HepG2 (cell line): ENCODE measurements at regions not wholly inside any gene's neighbourhood (a gene's known extent, or its start where the extent isn't known, plus 50 kb on each side); places are given as distances from the start of the nearest gene placed in this dataset.

ENCODE experiments used
- ATAC-seq: fragments of 200-7000 bp; cut with Tn5 transposase; 3 replicates; pipeline ENCODE4 v1.9.1; 2020; ENCODE audit warnings: mild to moderate bottlenecking, moderate library complexity
- BruUV-seq: library from RNA; stranded (reverse); fragments of 400-500 nt; replicated peaks from 2 replicates; lab custom pipeline; 2021; lab: Mats Ljungman, UMichigan
- CTCF ChIA-PET: fragments of 300-600 bp; formaldehyde crosslinking; extraction: SDS; loops from one replicate; lab custom pipeline; 2021; ENCODE audit warnings: low total read pairs, inconsistent platforms, low intra/inter-chr PET ratio; lab: Yijun Ruan, JAX
- POLR2A ChIA-PET: fragments of 350-600 bp; sonication (Branson Sonifier 250); formaldehyde crosslinking; loops from one replicate; lab custom pipeline; 2020; ENCODE audit warnings: antibody characterized with exemption, inconsistent platforms; lab: Yijun Ruan, JAX
- DNase-seq: peaks from one replicate; pipeline ENCODE4 v3.0.0-alpha.2; 2015; ENCODE audit warnings: low spot score
- FAIRE-seq: peaks from 3 replicates; lab custom pipeline; 2011; peaks lifted over from hg19 to GRCh38; lab: Jason Lieb, UNC
- H2AFZ ChIP-seq: one replicate; pipeline ENCODE4 v1.6.1; 2011; ENCODE audit warnings: low read length, inconsistent platforms
- H3K27ac ChIP-seq: fragments of 300-600 bp; 3 replicates; pipeline ENCODE4 v1.8.0; 2011; ENCODE audit warnings: mixed run types, mild to moderate bottlenecking, mixed read lengths, low read length, inconsistent platforms; ENCODE audit not compliant: insufficient read depth; ENCODE audit errors: extremely low read length
- H3K27me3 ChIP-seq, 2 experiments: fragments of 200-600 bp in 1 of 2; 2 replicates in 1 of 2; 3 replicates in 1 of 2; pipeline versions ENCODE4 v1.6.0 to v1.8.0; 2011; ENCODE audit warnings: low read length in 2 of 2, mild to moderate bottlenecking in 2 of 2, moderate library complexity in 2 of 2, inconsistent platforms in 1 of 2; ENCODE audit not compliant: insufficient read depth in 2 of 2, control insufficient read depth in 1 of 2
- H3K36me3 ChIP-seq, 2 experiments: fragments of 200-600 bp in 1 of 2; replicated peaks in 1 of 2; 2 replicates in 1 of 2; 3 replicates in 1 of 2; pipeline versions ENCODE4 v1.5.1 to v1.8.0; 2011; ENCODE audit warnings: low read length in 2 of 2, inconsistent platforms in 1 of 2; ENCODE audit not compliant: insufficient read depth in 2 of 2, control insufficient read depth in 1 of 2
- H3K4me1 ChIP-seq: 2 replicates; pipeline ENCODE4 v1.5.1; 2012; ENCODE audit warnings: low read length, inconsistent platforms; ENCODE audit not compliant: insufficient read depth
- H3K4me2 ChIP-seq: 2 replicates; pipeline ENCODE4 v1.6.0; 2011; ENCODE audit warnings: low read depth, low read length, inconsistent platforms
- H3K4me3 ChIP-seq, 3 experiments: fragments of 200-600 bp in 1 of 3; sonication (generic), shearing (Covaris generic) in 1 of 3; replicated peaks in 1 of 3; 2 replicates each; pipeline ENCODE4 v1.5.1; 2011 to 2016; ENCODE audit warnings: low read length in 3 of 3, inconsistent platforms in 2 of 3, low read depth in 2 of 3, mild to moderate bottlenecking in 2 of 3, control low read depth in 1 of 3, mixed read lengths in 1 of 3; ENCODE audit not compliant: insufficient read depth in 1 of 3
- H3K79me2 ChIP-seq: one replicate; pipeline ENCODE4 v1.6.1; 2011; ENCODE audit warnings: low read length, inconsistent platforms; ENCODE audit not compliant: insufficient read depth
- H3K9ac ChIP-seq: 2 replicates; pipeline ENCODE4 v1.6.0; 2011; ENCODE audit warnings: mild to moderate bottlenecking, low read depth, low read length, inconsistent platforms; ENCODE audit not compliant: insufficient read depth
- H3K9me3 ChIP-seq: 2 replicates; pipeline ENCODE4 v1.5.1; 2012; ENCODE audit warnings: mild to moderate bottlenecking, low read length
- H4K20me1 ChIP-seq: 2 replicates; pipeline ENCODE4 v1.6.0; 2011; ENCODE audit warnings: inconsistent platforms, mild to moderate bottlenecking, low read length, moderate library complexity; ENCODE audit not compliant: insufficient read depth
- ARHGAP35 ChIP-seq: sonication (generic); formaldehyde crosslinking; IDR thresholded peaks from 2 replicates; pipeline ENCODE4 v1.9.0; 2022; ENCODE audit warnings: mild to moderate bottlenecking, inconsistent platforms, moderate library complexity, missing genetic modification reagents, borderline replicate concordance
- ARID4A ChIP-seq: sonication (generic); formaldehyde crosslinking; IDR thresholded peaks from 2 replicates; pipeline ENCODE4 v1.5.0; 2020; ENCODE audit warnings: mild to moderate bottlenecking, missing genetic modification reagents, borderline replicate concordance
- BCL3 ChIP-seq: sonication (generic); formaldehyde crosslinking; IDR thresholded peaks from 2 replicates; pipeline ENCODE4 v1.5.1; 2020; ENCODE audit warnings: mild to moderate bottlenecking, missing genetic modification reagents, moderate library complexity
- MIER2 ChIP-seq: IDR thresholded peaks from 2 replicates; pipeline ENCODE4 v1.6.1; 2016; ENCODE audit warnings: missing biosample characterization, missing genetic modification reagents
- STAT5B ChIP-seq: sonication (generic); formaldehyde crosslinking; IDR thresholded peaks from 2 replicates; pipeline ENCODE4 v1.4.0; 2020; ENCODE audit warnings: missing genetic modification reagents
- TAF15 ChIP-seq: fragments of 200-400 bp; formaldehyde crosslinking; IDR thresholded peaks from one replicate; pipeline ENCODE4 v1.6.1; 2018; ENCODE audit warnings: mild to moderate bottlenecking, low read depth, low read length; ENCODE audit not compliant: poor library complexity, severe bottlenecking
- ZFX ChIP-seq: sonication (generic); formaldehyde crosslinking; IDR thresholded peaks from 2 replicates; pipeline ENCODE4 v1.4.0; 2020; ENCODE audit warnings: mild to moderate bottlenecking, low read depth, missing genetic modification reagents, moderate library complexity
- ZNF331 ChIP-seq: sonication (generic); formaldehyde crosslinking; IDR thresholded peaks from 2 replicates; pipeline ENCODE4 v1.4.0; 2020; ENCODE audit warnings: missing genetic modification reagents
- WGBS: methylation state at CpG from one replicate; pipeline ENCODE4 v1.1.6; 2017; ENCODE audit warnings: low lambda C conversion rate; 5-methylcytosine and 5-hydroxymethylcytosine counted together
- in situ Hi-C: cut with HindIII; loops from 2 replicates; pipeline ENCODE4 v1.10.0; 2017; ENCODE audit warnings: low pct_unique_long_range_greater_than_20kb; ENCODE audit not compliant: extremely low pct_ligation_motif_present
- intact Hi-C: fragments of 100-400 bp; cut with micrococcal nuclease; formaldehyde crosslinking; loops from one replicate; pipeline ENCODE4 v1.10.0; 2022; ENCODE audit not compliant: unreplicated experiment

- intact Hi-C loops: no loop called here
- no peak overlapping the region for H3K4me3 ChIP-seq
- CTCF ChIA-PET: no interaction called here
- TF ChIP-seq BCL3: no peak
- TF ChIP-seq ZFX (CRISPR knock-in tag): no peak
- no peak for TF ChIP-seq ARHGAP35 (CRISPR knock-in tag)
- TF ChIP-seq MIER2 (CRISPR knock-in tag): no peak
- no peak for TF ChIP-seq ZNF331
- no peak for TF ChIP-seq ARID4A
- no peak for TF ChIP-seq STAT5B (CRISPR knock-in tag)
- no peak for TF ChIP-seq TAF15
- TF ChIP-seq, all 625 proteins: peak for 0
- H3K79me2 ChIP-seq: no peaks in the 10 kb centered on the region
- in situ Hi-C loops: no loop called here
- ATAC-seq: no peak
- POLR2A ChIA-PET: no interaction called here
- no peaks in the 10 kb centered on the region for H3K36me3 ChIP-seq
- no peaks in the 10 kb centered on the region for H4K20me1 ChIP-seq
- no peak overlapping the region for H3K27ac ChIP-seq
- H3K27me3 ChIP-seq: no peaks in the 10 kb centered on the region
- H3K9ac ChIP-seq: no peak overlapping the region
- 9% methylated on average over 4 of the region's 4 CpGs for WGBS
- no peaks in the 10 kb centered on the region for H3K4me1 ChIP-seq
- DNase-seq: no peak
- no TSS peak for BruUV-seq
- H3K9me3 ChIP-seq: peaks cover 99% of the 10 kb centered on the region
- FAIRE-seq: no peak
- H3K4me2 ChIP-seq: no peak overlapping the region
- H2AFZ ChIP-seq: no peak overlapping the region
These were observed 604.7 kb downstream of the UQCRFS1 start for GRCh38 chr19:28608292-28608691.
